ENCODE measurements at regions not wholly inside any gene's neighbourhood (a gene's known extent, or its start where the extent isn't known, plus 50 kb on each side); places are given as distances from the start of the nearest gene placed in this dataset.

DNA sequence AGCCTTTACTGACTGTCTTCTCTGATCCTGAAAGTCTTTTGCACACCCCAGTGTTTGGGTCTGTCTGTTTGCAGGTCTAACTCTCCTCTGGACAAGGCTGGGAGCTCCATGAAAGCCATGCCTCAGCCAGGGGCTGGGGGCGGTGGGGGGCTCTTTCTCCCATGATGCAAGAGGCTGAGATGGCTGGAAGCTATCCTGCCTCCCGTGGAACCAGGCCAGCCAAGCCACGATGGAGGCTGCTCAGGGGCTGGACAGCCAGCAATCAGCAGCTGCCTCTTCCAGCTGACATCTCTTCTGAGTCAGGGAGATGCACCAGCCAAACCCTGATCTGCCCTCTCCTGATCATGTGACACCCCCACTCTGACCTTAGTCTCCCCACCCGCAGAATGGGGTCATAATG lies 154.0 kb downstream of the BARX1 start:
- DNase-seq (no peak), ATAC-seq (ENCODE audit: low read depth) (no peak)
- H4K20me1 ChIP-seq (ENCODE audit: control insufficient read depth, insufficient read depth, low read length, poor library complexity, severe bottlenecking), result no peaks in the 10 kb centered on the region
- 84% methylated on average over 4 of the region's 4 CpGs for WGBS (ENCODE audit: insufficient coverage)
- Mint-ChIP-seq H3K27me3 (peaks cover 31% of the 10 kb centered on the region), H3K9me3 (ENCODE audit: insufficient read depth) (peaks cover 13% of the 10 kb centered on the region), H3K27ac (no peak overlapping the region), H3K4me1 (no peaks in the 10 kb centered on the region), H3K4me3 (no peak overlapping the region)
- no peaks in the 10 kb centered on the region for H3K79me2 ChIP-seq (ENCODE audit: control insufficient read depth, insufficient read depth, low read length)
- H2AFZ ChIP-seq (ENCODE audit: insufficient read depth, low read depth, low read length, poor library complexity, severe bottlenecking), result no peak overlapping the region
- ChIA-PET POLR2A (no interaction called here), CTCF (no interaction called here)
- peaks cover 0 to 21% (median 0%) of the 10 kb centered on the region in 3 donors for H3K9me3 ChIP-seq (ENCODE audit: control extremely low read depth in 1 of 3, control insufficient read depth in 2 of 3, insufficient read depth in 1 of 3, low read length in 2 of 3)
- H3K4me3 ChIP-seq (ENCODE audit: control extremely low read depth in 1 of 5, extremely low read depth in 1 of 5, insufficient read depth in 1 of 5, low read depth in 2 of 5, low read length in 4 of 5), result no peak overlapping the region
- no peaks in the 10 kb centered on the region for H3K36me3 ChIP-seq (replicated peaks in 1 of 2; ENCODE audit: control extremely low read depth in 1 of 2, control insufficient read depth in 1 of 2, extremely low read depth in 1 of 2, insufficient read depth in 2 of 2, low read length in 1 of 2)
- H3K27me3 ChIP-seq (replicated peaks in 1 of 4; ENCODE audit: control extremely low read depth in 1 of 4, control insufficient read depth in 3 of 4, insufficient read depth in 4 of 4, low read length in 3 of 4), result peaks cover 0 to 11% (median 6%) of the 10 kb centered on the region in 4 experiments
- no peak overlapping the region for H3K9ac ChIP-seq (ENCODE audit: low read length)
- no peak overlapping the region for H3K4me2 ChIP-seq (replicated peaks; ENCODE audit: low read depth, low read length, poor library complexity, severe bottlenecking)
- TF ChIP-seq EZH2 (IDR thresholded peaks at IDR 0.05; ENCODE audit: borderline replicate concordance, insufficient read depth, low read depth, low read length, poor library complexity, severe bottlenecking), result no peak
- TF ChIP-seq, protein P1, sequence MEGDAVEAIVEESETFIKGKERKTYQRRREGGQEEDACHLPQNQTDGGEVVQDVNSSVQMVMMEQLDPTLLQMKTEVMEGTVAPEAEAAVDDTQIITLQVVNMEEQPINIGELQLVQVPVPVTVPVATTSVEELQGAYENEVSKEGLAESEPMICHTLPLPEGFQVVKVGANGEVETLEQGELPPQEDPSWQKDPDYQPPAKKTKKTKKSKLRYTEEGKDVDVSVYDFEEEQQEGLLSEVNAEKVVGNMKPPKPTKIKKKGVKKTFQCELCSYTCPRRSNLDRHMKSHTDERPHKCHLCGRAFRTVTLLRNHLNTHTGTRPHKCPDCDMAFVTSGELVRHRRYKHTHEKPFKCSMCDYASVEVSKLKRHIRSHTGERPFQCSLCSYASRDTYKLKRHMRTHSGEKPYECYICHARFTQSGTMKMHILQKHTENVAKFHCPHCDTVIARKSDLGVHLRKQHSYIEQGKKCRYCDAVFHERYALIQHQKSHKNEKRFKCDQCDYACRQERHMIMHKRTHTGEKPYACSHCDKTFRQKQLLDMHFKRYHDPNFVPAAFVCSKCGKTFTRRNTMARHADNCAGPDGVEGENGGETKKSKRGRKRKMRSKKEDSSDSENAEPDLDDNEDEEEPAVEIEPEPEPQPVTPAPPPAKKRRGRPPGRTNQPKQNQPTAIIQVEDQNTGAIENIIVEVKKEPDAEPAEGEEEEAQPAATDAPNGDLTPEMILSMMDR (IDR thresholded peaks at IDR 0.05), result no peak
- H3K4me1 ChIP-seq (ENCODE audit: control insufficient read depth in 2 of 2, insufficient read depth in 2 of 2, low read length in 2 of 2), result no peaks in the 10 kb centered on the region
- intact Hi-C loops (cut with micrococcal nuclease), result no loop called here
- no peak overlapping the region for H3K27ac ChIP-seq (ENCODE audit: low read length in 2 of 2)

DNA sequence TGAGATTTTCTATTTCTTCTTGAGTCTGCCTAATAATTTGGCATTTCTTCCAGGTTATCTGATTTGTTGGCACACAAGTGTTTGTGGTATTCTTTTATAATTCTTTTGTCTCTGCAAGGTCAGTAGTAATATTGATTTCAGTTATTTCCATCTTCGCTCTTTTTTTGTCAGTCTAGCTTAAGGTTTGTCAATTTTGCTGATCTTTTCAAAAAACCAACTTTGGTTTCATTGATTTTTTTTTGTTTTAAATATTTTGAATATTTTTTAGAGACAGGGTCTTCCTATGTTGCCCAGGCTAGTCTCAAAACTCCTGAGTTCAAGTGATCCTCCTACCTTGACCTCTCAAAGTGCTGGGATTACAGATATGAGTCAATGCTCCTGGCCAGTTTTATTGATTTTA lies 162.8 kb downstream of the BARX1 start:
- TF ChIP-seq EZH2 (IDR thresholded peaks at IDR 0.05; ENCODE audit: borderline replicate concordance, insufficient read depth, low read depth, low read length, poor library complexity, severe bottlenecking), result no peak
- TF ChIP-seq, protein P1 (IDR thresholded peaks at IDR 0.05), result no peak
- Histone ChIP-seq H4K20me1 (ENCODE audit: control insufficient read depth, insufficient read depth, low read length, poor library complexity, severe bottlenecking) (no peaks in the 10 kb centered on the region), H3K4me1 (ENCODE audit: control insufficient read depth in 2 of 2, insufficient read depth in 2 of 2, low read length in 2 of 2) (no peaks in the 10 kb centered on the region), H3K4me2 (replicated peaks; ENCODE audit: low read depth, low read length, poor library complexity, severe bottlenecking) (no peak overlapping the region), H3K79me2 (ENCODE audit: control insufficient read depth, insufficient read depth, low read length) (no peaks in the 10 kb centered on the region), H3K9ac (ENCODE audit: low read length) (no peak overlapping the region), H3K27ac (ENCODE audit: low read length in 2 of 2) (no peak overlapping the region), H3K9me3 (ENCODE audit: control extremely low read depth in 1 of 3, control insufficient read depth in 2 of 3, insufficient read depth in 1 of 3, low read length in 2 of 3) (peaks cover 0 to 9% (median 3%) of the 10 kb centered on the region in 3 donors), H3K27me3 (replicated peaks in 1 of 4; ENCODE audit: control extremely low read depth in 1 of 4, control insufficient read depth in 3 of 4, insufficient read depth in 4 of 4, low read length in 3 of 4) (peaks cover 0 to 9% (median 0%) of the 10 kb centered on the region in 4 experiments), H2AFZ (ENCODE audit: insufficient read depth, low read depth, low read length, poor library complexity, severe bottlenecking) (no peak overlapping the region), H3K36me3 (replicated peaks in 1 of 2; ENCODE audit: control extremely low read depth in 1 of 2, control insufficient read depth in 1 of 2, extremely low read depth in 1 of 2, insufficient read depth in 2 of 2, low read length in 1 of 2) (no peaks in the 10 kb centered on the region), H3K4me3 (ENCODE audit: control extremely low read depth in 1 of 5, extremely low read depth in 1 of 5, insufficient read depth in 1 of 5, low read depth in 2 of 5, low read length in 4 of 5) (no peak overlapping the region)
- intact Hi-C loops (cut with micrococcal nuclease), result no loop called here
- ChIA-PET CTCF (no interaction called here), POLR2A (no interaction called here)
- no peaks in the 10 kb centered on the region for H3K9me3 Mint-ChIP-seq (ENCODE audit: insufficient read depth)
- DNase-seq (no peak), ATAC-seq (ENCODE audit: low read depth) (no peak)
- no peak overlapping the region for H3K27ac Mint-ChIP-seq
- peaks cover 25% of the 10 kb centered on the region for H3K27me3 Mint-ChIP-seq
- no peaks in the 10 kb centered on the region for H3K4me1 Mint-ChIP-seq
- H3K4me3 Mint-ChIP-seq, result no peak overlapping the region
- WGBS (ENCODE audit: insufficient coverage), result no CpG with 5 or more reads among the region's 1 CpG

All from B cell (primary cell).